Choroid plexus epithelial cell (primary cell): ENCODE measurements at regions not wholly inside any gene's neighbourhood (a gene's known extent, or its start where the extent isn't known, plus 50 kb on each side); places are given as distances from the start of the nearest gene placed in this dataset.
A peak's percentile ranks its signal among the peaks of the same experiment; 100 is the strongest.
"Not testable (repeated sequence)": the region's sequence is repeated elsewhere in the genome, so short reads cannot be mapped to it uniquely, and the experiment has no call there.

Experiments used
- DNase-seq: peaks from one replicate; pipeline ENCODE4 v3.0.0-alpha.2; 2010; ENCODE audit warnings: low read depth
- H3K4me3 ChIP-seq: 2 replicates; pipeline ENCODE4 v1.5.1; 2011; ENCODE audit warnings: low read depth, mild to moderate bottlenecking, control low read depth, low read length, moderate library complexity
- CTCF ChIP-seq: conservative IDR thresholded peaks from 2 replicates; pipeline ENCODE4 v1.5.1; 2011; ENCODE audit warnings: low read depth, mild to moderate bottlenecking, control low read depth, inconsistent platforms, low read length, moderate library complexity

GRCh38 chrX:34826964-34827363, 115.6 kb upstream of the FAM47B start:
- DNase-seq, result no peak
- no peak for TF ChIP-seq CTCF
- H3K4me3 ChIP-seq, result no peak overlapping the region

GRCh38 chrX:34839451-34839850, 103.1 kb upstream of the FAM47B start:
- no peak for DNase-seq
- no peak for TF ChIP-seq CTCF

GRCh38 chrX:34841205-34841604, 101.4 kb upstream of the FAM47B start:
- DNase-seq, result not testable (repeated sequence)

More at GRCh38 chrX:34839451-34839850, 103.1 kb upstream of the FAM47B start:
- no peak overlapping the region for H3K4me3 ChIP-seq

GRCh38 chrX:34848281-34848680, 94.3 kb upstream of the FAM47B start:
- no peak overlapping the region for H3K4me3 ChIP-seq
- DNase-seq, result peak; percentile 38
- TF ChIP-seq CTCF, result no peak

More at GRCh38 chrX:34841205-34841604, 101.4 kb upstream of the FAM47B start:
- H3K4me3 ChIP-seq, result not testable (repeated sequence)

GRCh38 chrX:34849371-34849770, 93.2 kb upstream of the FAM47B start:
- DNase-seq, result peak; percentile 35
- H3K4me3 ChIP-seq, result no peak overlapping the region
- TF ChIP-seq CTCF, result no peak

- TF ChIP-seq CTCF, result no peak
- no peak overlapping the region for H3K4me3 ChIP-seq
- DNase-seq, result no peak
Observed at GRCh38 chrX:34859191-34859590, 83.4 kb upstream of the FAM47B start.

- no peak for DNase-seq
- no peak for TF ChIP-seq CTCF
Observed at GRCh38 chrX:34863906-34864305, 78.7 kb upstream of the FAM47B start.

GRCh38 chrX:34866646-34867045, 76.0 kb upstream of the FAM47B start:
- peak; percentile 13 for DNase-seq

More at GRCh38 chrX:34863906-34864305, 78.7 kb upstream of the FAM47B start:
- no peak overlapping the region for H3K4me3 ChIP-seq

More at GRCh38 chrX:34866646-34867045, 76.0 kb upstream of the FAM47B start:
- TF ChIP-seq CTCF, result no peak
- H3K4me3 ChIP-seq, result no peak overlapping the region
